Stimulated activated CD4-positive, alpha-beta T cell treated with anti-CD3 and anti-CD28 coated beads, Interleukin-15, amount 100 ng/mL, for 48 hours (primary cell): ENCODE measurements at regions not wholly inside any gene's neighbourhood (a gene's known extent, or its start where the extent isn't known, plus 50 kb on each side); places are given as distances from the start of the nearest gene placed in this dataset.

Source experiments
- DNase-seq, 2 donors: peaks; one replicate each; pipeline ENCODE4 v3.0.0-alpha.2; 2020; ENCODE audit warnings: low read depth in 2 of 2

DNA sequence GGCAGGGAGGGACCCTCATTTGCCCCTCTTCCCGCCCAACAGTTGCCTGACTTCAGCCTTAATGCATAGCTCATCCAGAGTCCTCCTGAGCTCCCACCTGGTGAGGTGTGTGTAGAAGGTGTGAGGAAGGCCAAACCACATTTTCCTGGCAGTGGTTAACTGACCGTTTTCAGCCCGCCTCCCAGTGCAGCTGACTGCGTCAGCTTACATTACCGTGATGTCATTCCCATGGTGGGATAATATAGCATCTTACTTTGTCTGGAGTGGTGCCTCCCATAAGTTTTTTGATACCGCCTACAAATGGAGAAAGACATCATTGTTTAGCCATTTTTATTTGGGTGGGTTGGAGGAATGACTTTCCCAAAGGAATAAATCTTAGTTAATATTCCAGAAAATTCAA, 151.9 kb downstream of the C9orf152 start:
- DNase-seq = no peak

- DNase-seq = peak in 1 of 2 donors; percentile 35
Observed at GRCh38 chr9:110058304-110058953, 149.5 kb downstream of the C9orf152 start.

- DNase-seq = no peak
Observed at GRCh38 chr9:110059461-110059860, 148.5 kb downstream of the C9orf152 start.

DNA sequence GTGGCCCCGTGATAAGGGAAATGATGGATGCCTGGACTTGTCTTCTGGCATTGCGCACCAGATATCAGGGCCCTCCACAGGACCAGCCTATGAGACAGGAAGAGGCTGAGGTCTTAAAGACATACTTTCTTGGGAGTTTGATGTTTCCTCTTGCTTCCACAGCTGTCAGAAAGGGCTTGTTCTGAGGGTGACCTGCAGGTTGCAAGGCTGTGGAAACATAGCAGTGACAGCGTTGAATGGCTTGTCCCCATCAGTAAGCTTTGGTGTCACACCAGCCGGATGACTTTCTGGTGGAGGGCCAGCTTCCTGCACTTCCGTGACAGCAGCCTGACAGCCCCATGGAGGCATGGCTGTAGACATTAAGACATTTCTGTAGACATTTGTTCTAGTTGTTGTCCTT, 143.2 kb downstream of the C9orf152 start:
- DNase-seq = no peak

GRCh38 chr9:110065532-110065931, 142.4 kb downstream of the C9orf152 start:
- no peak for DNase-seq

GRCh38 chr9:110066929-110067716, 140.8 kb downstream of the C9orf152 start:
- no peak for DNase-seq

DNA sequence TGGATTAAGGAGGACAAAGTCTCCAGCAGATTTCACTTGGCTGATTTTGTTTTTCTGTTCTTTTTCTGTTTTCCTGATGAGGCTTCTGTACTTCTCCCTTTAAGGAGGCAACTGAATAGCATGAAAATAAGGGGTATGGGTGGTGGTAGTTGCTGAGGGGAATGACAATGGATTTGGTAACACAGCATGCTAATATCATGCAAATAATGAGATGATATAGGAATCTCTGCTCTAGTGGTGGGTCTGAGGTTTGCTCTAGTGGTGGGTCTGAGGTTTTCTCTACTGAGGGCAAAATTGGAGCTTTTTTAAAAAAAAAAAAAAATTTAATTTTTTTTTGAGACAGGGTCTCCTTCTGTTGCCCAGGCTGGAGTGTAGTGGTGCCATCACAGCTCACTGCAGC, 139.7 kb downstream of the C9orf152 start:
- DNase-seq = no peak

- DNase-seq = no peak
Observed at GRCh38 chr9:110069326-110070248, 138.4 kb downstream of the C9orf152 start.

- no peak for DNase-seq
Observed at GRCh38 chr9:110072597-110073355, 135.2 kb downstream of the C9orf152 start.

DNA sequence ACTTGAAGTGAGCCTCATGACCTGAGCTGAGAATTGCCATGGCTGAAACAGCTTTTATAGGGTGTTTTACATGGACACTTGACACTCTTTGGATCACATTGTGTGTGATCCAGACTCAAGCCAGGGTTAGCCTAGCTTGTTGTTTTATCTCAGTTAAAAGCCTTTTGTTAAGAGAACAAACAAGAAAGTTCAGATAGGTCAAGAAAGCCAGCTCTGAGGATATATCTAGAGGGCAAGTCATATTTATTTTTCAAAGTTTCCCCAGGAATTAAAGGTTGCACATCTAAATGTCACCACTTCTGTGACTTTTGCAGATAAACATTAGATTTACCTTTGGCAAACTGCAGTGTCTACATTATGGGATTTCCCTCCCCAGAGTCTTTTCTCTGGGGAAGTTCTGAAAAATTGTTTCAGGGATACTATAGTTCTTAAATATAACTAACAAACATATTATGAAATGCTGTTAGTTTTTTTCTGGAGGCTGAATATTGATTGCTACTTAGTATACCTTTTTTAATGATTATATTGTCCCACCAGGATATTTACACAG, 134.5 kb downstream of the C9orf152 start:
- no peak for DNase-seq

- no peak for DNase-seq
Observed at GRCh38 chr9:110076894-110077725, 130.8 kb downstream of the C9orf152 start.

DNA sequence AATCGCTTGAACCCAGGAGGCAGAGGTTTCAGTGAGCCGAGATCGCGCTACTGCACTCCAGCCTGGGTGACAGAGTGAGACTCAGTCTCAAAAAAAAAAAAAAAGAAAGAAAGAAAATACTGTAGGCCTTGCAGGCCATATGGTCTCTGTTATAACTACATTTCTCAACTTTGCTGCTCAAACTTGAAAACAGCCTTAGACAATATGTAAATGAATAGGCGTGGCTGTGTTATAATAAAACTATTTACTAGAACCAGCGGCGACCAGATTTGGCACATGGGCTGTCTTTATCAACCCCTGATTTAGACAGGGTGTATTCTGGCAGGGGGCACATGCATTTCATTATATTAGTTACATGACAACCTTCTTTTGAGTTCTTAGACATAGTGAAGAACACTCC, 130.0 kb downstream of the C9orf152 start:
- no peak for DNase-seq

- no peak for DNase-seq
Observed at GRCh38 chr9:110078604-110079003, 129.4 kb downstream of the C9orf152 start.

DNA sequence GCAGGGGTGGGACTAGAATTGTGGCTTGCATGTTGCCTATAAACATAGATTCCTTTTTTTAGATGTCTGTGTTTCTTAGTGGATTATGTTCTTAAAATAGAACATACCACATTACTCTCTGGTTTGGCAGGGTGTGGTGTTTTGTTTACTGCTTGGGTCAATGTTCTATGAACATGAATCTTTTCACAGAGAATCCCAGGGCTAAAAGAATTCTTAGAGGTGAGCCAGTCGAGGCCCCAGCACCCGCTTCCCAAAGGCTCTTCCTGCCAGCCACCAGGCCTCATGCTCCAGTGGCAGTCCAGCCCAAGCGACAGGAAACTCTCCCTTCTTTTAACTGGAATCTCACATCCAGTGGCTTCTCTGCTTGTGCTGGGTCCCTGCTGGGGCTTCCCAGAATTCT, 126.6 kb downstream of the C9orf152 start:
- no peak for DNase-seq

- no peak for DNase-seq
Observed at GRCh38 chr9:110083866-110084265, 124.1 kb downstream of the C9orf152 start.

DNA sequence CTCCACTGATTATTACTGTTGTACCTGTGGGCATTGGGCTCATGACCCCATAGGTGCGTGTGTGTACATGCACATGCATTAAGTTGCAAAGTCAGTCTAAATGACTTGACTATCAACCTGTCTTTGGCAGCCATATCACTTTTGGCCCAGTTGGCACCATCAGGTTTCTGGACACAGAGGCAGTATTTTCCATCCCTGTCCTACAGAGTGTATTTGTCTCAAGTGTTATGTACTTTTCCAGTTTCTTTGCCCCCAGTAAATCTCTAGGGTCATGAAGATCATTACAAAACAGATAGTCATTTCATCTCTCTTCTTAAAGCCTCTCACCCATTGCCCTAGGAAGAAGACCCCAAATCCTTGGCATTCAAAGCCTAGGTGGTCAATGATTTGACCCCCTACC, 121.4 kb downstream of the C9orf152 start:
- no peak for DNase-seq

GRCh38 chr9:110087605-110088004, 120.4 kb downstream of the C9orf152 start:
- DNase-seq = no peak

- DNase-seq = no peak
Observed at GRCh38 chr9:110088099-110088498, 119.9 kb downstream of the C9orf152 start.

DNA sequence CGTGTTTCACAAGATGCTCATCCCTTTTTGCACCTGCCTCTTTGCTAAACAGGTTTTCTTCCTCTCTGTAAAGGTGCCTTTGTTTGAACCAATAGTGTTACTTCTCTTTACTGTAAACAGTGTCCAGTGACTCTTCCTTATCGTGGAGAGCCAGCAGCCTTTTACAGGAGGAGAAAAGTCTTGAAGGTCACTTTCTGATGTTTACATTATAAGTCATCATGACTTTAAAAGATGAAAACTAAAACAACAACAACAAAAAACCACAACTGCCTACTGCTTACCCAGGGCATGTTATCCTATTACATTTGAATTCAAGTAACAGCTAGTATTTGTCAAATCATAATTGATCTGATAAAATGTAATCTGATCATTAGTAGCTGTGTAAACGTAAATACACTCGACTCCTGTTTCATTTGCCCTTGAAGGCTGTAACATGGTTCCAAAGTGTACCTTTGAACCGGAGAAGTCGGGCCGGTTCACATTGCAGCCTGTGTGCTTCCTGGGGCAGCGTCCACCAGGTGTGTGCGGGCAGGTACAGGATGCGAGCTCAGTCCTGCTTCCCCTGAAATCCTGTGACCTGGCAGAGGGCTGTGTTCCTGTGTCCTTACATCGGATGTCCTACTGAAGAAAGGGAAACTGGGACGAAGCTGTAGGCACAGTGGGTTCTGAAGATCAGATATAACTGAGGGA, 118.1 kb downstream of the C9orf152 start:
- DNase-seq = no peak

GRCh38 chr9:110092792-110093191, 115.2 kb downstream of the C9orf152 start:
- no peak for DNase-seq
